HG03039 (cell line): ENCODE measurements at regions not wholly inside any gene's neighbourhood (a gene's known extent, or its start where the extent isn't known, plus 50 kb on each side); places are given as distances from the start of the nearest gene placed in this dataset.

Experiments used
- ATAC-seq: cut with Tn5 transposase; IDR thresholded peaks from one replicate; pipeline ENCODE4 v1.9.1; 2021; ENCODE audit warnings: mild to moderate bottlenecking, moderate library complexity; ENCODE audit not compliant: unreplicated experiment

GRCh38 chr4:3852309-3852708 is 86.1 kb downstream of the ADRA2C start:
- ATAC-seq, result no peak

- ATAC-seq, result no peak
Observed at GRCh38 chr4:3852711-3853110, 86.5 kb downstream of the ADRA2C start.

GRCh38 chr4:3853388-3854035 is 87.3 kb downstream of the ADRA2C start:
- no peak for ATAC-seq

- no peak for ATAC-seq
Observed at GRCh38 chr4:3854661-3855060, 88.5 kb downstream of the ADRA2C start.

- ATAC-seq, result no peak
Observed at GRCh38 chr4:3855646-3856045, 89.5 kb downstream of the ADRA2C start.

GRCh38 chr4:3856604-3857204 is 90.5 kb downstream of the ADRA2C start:
- ATAC-seq, result no peak

GRCh38 chr4:3857269-3857926 is 91.2 kb downstream of the ADRA2C start:
- ATAC-seq, result no peak

- no peak for ATAC-seq
Observed at GRCh38 chr4:3858046-3858730, 92.0 kb downstream of the ADRA2C start.

- ATAC-seq, result no peak
Observed at GRCh38 chr4:3858765-3859388, 92.7 kb downstream of the ADRA2C start.

- no peak for ATAC-seq
Observed at GRCh38 chr4:3859571-3859970, 93.4 kb downstream of the ADRA2C start.

- ATAC-seq, result no peak
Observed at GRCh38 chr4:3860061-3860912, 94.1 kb downstream of the ADRA2C start.

- no peak for ATAC-seq
Observed at GRCh38 chr4:3860913-3861636, 94.9 kb downstream of the ADRA2C start.

- ATAC-seq, result no peak
Observed at GRCh38 chr4:3861720-3862639, 95.8 kb downstream of the ADRA2C start.

- no peak for ATAC-seq
Observed at GRCh38 chr4:3862640-3863420, 96.6 kb downstream of the ADRA2C start.

- ATAC-seq, result no peak
Observed at GRCh38 chr4:3863841-3864741, 97.9 kb downstream of the ADRA2C start.

- no peak for ATAC-seq
Observed at GRCh38 chr4:3864742-3865721, 98.8 kb downstream of the ADRA2C start.
